K562 (cell line): ENCODE measurements at regions not wholly inside any gene's neighbourhood (a gene's known extent, or its start where the extent isn't known, plus 50 kb on each side); places are given as distances from the start of the nearest gene placed in this dataset.

Experiments used
- FOXP4 ChIP-seq: sonication (generic); formaldehyde crosslinking; IDR thresholded peaks from 2 replicates; pipeline ENCODE4 v1.8.0; 2022; ENCODE audit warnings: mild to moderate bottlenecking, missing genetic modification reagents, borderline replicate concordance
- GTF2A2 ChIP-seq: IDR thresholded peaks from 2 replicates; pipeline ENCODE4 v1.6.1; 2016; ENCODE audit warnings: mild to moderate bottlenecking, missing genetic modification characterization, missing compliant biosample characterization
- HNRNPK ChIP-seq: fragments of 200-400 bp; formaldehyde crosslinking; IDR thresholded peaks from one replicate; pipeline ENCODE4 v1.6.1; 2018; ENCODE audit warnings: mild to moderate bottlenecking, low read depth, low read length; ENCODE audit not compliant: poor library complexity, severe bottlenecking
- NCOR1 ChIP-seq: fragments of 450-650 bp; IDR thresholded peaks from 2 replicates; pipeline ENCODE4 v1.6.1; 2016; ENCODE audit warnings: mild to moderate bottlenecking, moderate library complexity
- NFE2 ChIP-seq: IDR thresholded peaks from 2 replicates; pipeline ENCODE4 v1.6.1; 2014; ENCODE audit warnings: antibody characterized with exemption, low read depth
- PCBP1 ChIP-seq: fragments of 200-400 bp; formaldehyde crosslinking; IDR thresholded peaks from 2 replicates; pipeline ENCODE4 v1.6.1; 2018; ENCODE audit warnings: mild to moderate bottlenecking, low read depth, low read length; ENCODE audit not compliant: poor library complexity, severe bottlenecking
- REST ChIP-seq, 2 experiments: fragments of 450-650 bp; formaldehyde crosslinking in 1 of 2; IDR thresholded peaks; 2 replicates each; pipeline versions ENCODE4 v1.4.0 to v1.6.1; 2014 to 2020; ENCODE audit warnings: mild to moderate bottlenecking in 2 of 2, borderline replicate concordance in 1 of 2, low read depth in 1 of 2
- SAP30 ChIP-seq: fragments of 200-600 bp; sonication (generic); IDR thresholded peaks from 2 replicates; pipeline ENCODE4 v1.6.1; 2012; ENCODE audit warnings: borderline replicate concordance, low read depth, mild to moderate bottlenecking, moderate library complexity, low read length, control low read depth, inconsistent platforms; ENCODE audit not compliant: insufficient read depth, poor library complexity, severe bottlenecking
- SP1 ChIP-seq: sonication (generic); formaldehyde crosslinking; IDR thresholded peaks from 2 replicates; pipeline ENCODE4 v1.8.1; 2022; ENCODE audit warnings: mild to moderate bottlenecking, missing genetic modification reagents
- STAT5A ChIP-seq: IDR thresholded peaks from 2 replicates; pipeline ENCODE4 v1.6.1; 2012; ENCODE audit warnings: low read length, inconsistent platforms, borderline replicate concordance
- TARDBP ChIP-seq: fragments of 450-650 bp; IDR thresholded peaks from 2 replicates; pipeline ENCODE4 v1.6.1; 2016
- ZBTB8A ChIP-seq: fragments of 450-650 bp; IDR thresholded peaks from 2 replicates; pipeline ENCODE4 v1.6.1; 2018; ENCODE audit warnings: mild to moderate bottlenecking, moderate library complexity; ENCODE audit not compliant: partially characterized antibody
- ZNF146 ChIP-seq: IDR thresholded peaks from one replicate; pipeline ENCODE4 v1.6.1; 2018; ENCODE audit warnings: missing compliant biosample characterization; ENCODE audit not compliant: unreplicated experiment
- ZNF41 ChIP-seq: fragments of 250-450 bp; sonication (Bioruptor Pico); conservative IDR thresholded peaks from 2 replicates; pipeline ENCODE4 v1.4.0; 2020; ENCODE audit warnings: mild to moderate bottlenecking
- TF ChIP-seq, protein P1 (sequence below): fragments of 250-450 bp; sonication (Bioruptor Pico); IDR thresholded peaks from 2 replicates; pipeline ENCODE4 v1.5.0; 2022; ENCODE audit warnings: mild to moderate bottlenecking

DNA sequence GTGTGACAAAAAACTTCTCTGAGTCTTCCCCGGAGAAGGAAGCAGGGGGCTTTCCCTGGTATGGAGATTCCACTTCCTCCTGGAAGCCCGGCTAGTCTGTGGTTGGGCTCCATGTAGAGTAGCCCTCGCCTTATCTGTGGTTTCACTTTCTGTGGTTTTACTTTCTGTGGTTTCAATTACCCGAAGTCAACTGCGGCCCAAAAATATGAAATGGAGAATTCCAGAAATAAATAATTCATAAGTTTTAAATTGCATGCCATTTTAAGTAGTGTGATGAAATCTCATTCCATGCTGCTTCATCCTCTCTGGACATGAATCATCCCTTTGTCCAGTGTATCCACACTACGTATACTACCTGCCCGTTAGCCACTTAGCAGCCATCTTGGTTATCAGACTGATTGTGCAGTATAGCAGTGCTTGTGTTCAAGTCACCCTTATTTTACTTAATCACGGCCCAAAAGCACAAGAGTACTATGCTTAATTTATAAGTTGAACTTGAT is 275.0 kb upstream of the SESN3 start (continued):
- TF ChIP-seq, protein P1, sequence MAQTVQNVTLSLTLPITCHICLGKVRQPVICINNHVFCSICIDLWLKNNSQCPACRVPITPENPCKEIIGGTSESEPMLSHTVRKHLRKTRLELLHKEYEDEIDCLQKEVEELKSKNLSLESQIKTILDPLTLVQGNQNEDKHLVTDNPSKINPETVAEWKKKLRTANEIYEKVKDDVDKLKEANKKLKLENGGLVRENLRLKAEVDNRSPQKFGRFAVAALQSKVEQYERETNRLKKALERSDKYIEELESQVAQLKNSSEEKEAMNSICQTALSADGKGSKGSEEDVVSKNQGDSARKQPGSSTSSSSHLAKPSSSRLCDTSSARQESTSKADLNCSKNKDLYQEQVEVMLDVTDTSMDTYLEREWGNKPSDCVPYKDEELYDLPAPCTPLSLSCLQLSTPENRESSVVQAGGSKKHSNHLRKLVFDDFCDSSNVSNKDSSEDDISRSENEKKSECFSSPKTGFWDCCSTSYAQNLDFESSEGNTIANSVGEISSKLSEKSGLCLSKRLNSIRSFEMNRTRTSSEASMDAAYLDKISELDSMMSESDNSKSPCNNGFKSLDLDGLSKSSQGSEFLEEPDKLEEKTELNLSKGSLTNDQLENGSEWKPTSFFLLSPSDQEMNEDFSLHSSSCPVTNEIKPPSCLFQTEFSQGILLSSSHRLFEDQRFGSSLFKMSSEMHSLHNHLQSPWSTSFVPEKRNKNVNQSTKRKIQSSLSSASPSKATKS (CRISPR knock-in tag): peak; percentile 75; the same call in 1 of the 2 replicates
- TF ChIP-seq STAT5A (no peak), SAP30 (no peak), ZNF146 (no peak), PCBP1 (no peak), REST (IDR thresholded peaks at IDR 0.05; ENCODE audit: borderline replicate concordance) (no peak), REST (CRISPR knock-in tag; IDR thresholded peaks at IDR 0.05; ENCODE audit: low read depth) (no peak), NCOR1 (no peak), SP1 (no peak), NFE2 (peak; percentile 8; the same call in 1 of the 2 replicates), GTF2A2 (tag) (peak; percentile 77), ZBTB8A (no peak), TARDBP (no peak), HNRNPK (no peak), FOXP4 (CRISPR knock-in tag) (no peak), ZNF41 (CRISPR knock-in tag) (peak; percentile 81; the same call in 1 of the 2 replicates)
